Activated T-helper 1 cell treated with anti-CD3 and anti-CD28 coated beads, Interleukin-12 subunit alpha, Interleukin-12 subunit beta, Interleukin-2, Interleukin-4 antibody, amounts not matched to agents 30 ng/mL and 10 ng/mL and 1 ng/mL, durations not matched to agents 14 hours and 24 hours and 36 hours (primary cell): ENCODE measurements at regions not wholly inside any gene's neighbourhood (a gene's known extent, or its start where the extent isn't known, plus 50 kb on each side); places are given as distances from the start of the nearest gene placed in this dataset.

ENCODE experiments used
- DNase-seq: peaks from one replicate; pipeline ENCODE4 v3.0.0; 2021; ENCODE audit warnings: low spot score
- H3K27ac Mint-ChIP-seq: one replicate; pipeline ENCODE4 v1.8.0; 2021; ENCODE audit warnings: mild to moderate bottlenecking, mixed read lengths
- H3K27me3 Mint-ChIP-seq: one replicate; pipeline ENCODE4 v1.8.0; 2022; ENCODE audit warnings: mild to moderate bottlenecking, moderate library complexity, mixed read lengths; ENCODE audit not compliant: insufficient read depth
- H3K36me3 Mint-ChIP-seq: one replicate; pipeline ENCODE4 v1.8.0; 2021; ENCODE audit warnings: low read depth, mixed read lengths
- H3K4me1 Mint-ChIP-seq: one replicate; pipeline ENCODE4 v1.8.0; 2021; ENCODE audit warnings: low read depth, mixed read lengths
- H3K4me3 Mint-ChIP-seq: one replicate; pipeline ENCODE4 v1.8.0; 2021; ENCODE audit warnings: mild to moderate bottlenecking, moderate library complexity, mixed read lengths
- H3K9me3 Mint-ChIP-seq: one replicate; pipeline ENCODE4 v1.8.0; 2021; ENCODE audit warnings: mixed read lengths
- intact Hi-C: fragments of 100-400 bp; cut with micrococcal nuclease; formaldehyde crosslinking; loops from one replicate; pipeline ENCODE4 v1.15.1; 2024

- intact Hi-C loops, result no loop called here
- H3K4me3 Mint-ChIP-seq, result no peak overlapping the region
- DNase-seq, result no peak
- H3K9me3 Mint-ChIP-seq, result no peaks in the 10 kb centered on the region
- H3K36me3 Mint-ChIP-seq, result no peaks in the 10 kb centered on the region
- H3K27ac Mint-ChIP-seq, result no peak overlapping the region
- no peaks in the 10 kb centered on the region for H3K4me1 Mint-ChIP-seq
- no peaks in the 10 kb centered on the region for H3K27me3 Mint-ChIP-seq
These were observed 111.7 kb downstream of the JCAD start for GRCh38 chr10:29947701-29948060.

DNA sequence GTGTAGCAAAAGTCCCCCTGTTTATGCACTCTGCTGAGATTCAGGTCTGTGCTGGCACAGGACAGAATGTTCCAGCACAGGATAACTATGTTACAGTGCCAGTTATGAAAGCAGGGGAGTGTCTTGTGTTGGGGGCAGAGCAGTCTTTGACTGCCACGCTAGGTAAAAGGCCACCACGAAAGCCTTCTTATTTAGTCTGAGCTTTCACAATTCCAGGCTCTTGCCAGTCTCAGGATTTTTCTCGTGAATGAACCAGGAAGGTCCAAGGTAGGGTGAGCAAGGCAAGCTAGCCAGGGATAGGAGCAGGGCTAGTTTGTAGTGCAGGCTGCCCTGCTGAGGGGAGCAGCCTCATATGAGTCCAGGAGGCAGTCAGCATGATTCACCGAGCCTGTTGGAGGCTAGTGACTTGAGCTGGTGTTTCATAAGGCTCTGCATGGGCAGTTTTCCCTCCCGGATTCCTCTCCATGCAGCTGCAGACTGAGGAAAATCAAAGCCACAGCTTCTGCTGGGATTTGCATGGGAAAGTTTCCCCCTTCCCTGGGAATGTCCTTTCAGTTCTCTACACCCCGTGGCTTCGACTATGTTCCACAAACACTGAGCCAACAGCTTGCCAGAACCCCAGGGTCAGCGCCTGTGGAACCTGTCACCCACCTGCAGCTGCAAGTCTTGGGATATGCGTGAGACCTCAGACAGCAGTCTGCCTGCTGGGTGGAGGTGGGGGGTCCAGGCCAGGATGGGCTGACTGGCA is 112.3 kb downstream of the JCAD start:
- Mint-ChIP-seq H3K27me3 (no peaks in the 10 kb centered on the region), H3K9me3 (no peaks in the 10 kb centered on the region), H3K4me3 (no peak overlapping the region), H3K36me3 (no peaks in the 10 kb centered on the region), H3K27ac (no peak overlapping the region), H3K4me1 (no peaks in the 10 kb centered on the region)
- intact Hi-C loops, result no loop called here
- no peak for DNase-seq

- H3K27me3 Mint-ChIP-seq, result no peaks in the 10 kb centered on the region
- no peak overlapping the region for H3K27ac Mint-ChIP-seq
- no peaks in the 10 kb centered on the region for H3K9me3 Mint-ChIP-seq
- no peaks in the 10 kb centered on the region for H3K36me3 Mint-ChIP-seq
- intact Hi-C loops, result no loop called here
- H3K4me3 Mint-ChIP-seq, result no peak overlapping the region
- DNase-seq, result no peak
- H3K4me1 Mint-ChIP-seq, result no peaks in the 10 kb centered on the region
These were observed 112.8 kb downstream of the JCAD start for GRCh38 chr10:29946614-29946952.

DNA sequence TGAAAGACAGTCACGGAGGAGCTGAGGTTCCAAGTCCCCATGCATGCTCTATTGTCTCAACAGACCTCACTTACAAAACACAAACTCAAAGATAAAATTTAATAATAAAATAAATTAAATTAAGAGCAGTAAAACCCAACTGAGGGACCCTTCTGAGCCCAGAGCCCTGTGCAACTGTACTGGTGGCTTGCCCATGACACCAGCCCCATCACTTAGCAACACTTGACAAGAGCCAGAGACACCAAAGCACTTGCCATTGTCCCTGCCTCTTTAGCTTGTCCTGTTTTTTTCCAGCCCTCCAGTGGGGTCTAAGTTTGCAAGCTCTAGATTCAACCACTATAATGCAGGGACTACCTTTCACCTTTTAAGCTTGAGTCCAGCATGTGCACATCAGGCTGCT is 117.9 kb downstream of the JCAD start:
- intact Hi-C loops, result no loop called here
- Mint-ChIP-seq H3K27ac (no peak overlapping the region), H3K36me3 (no peaks in the 10 kb centered on the region), H3K4me3 (no peak overlapping the region), H3K27me3 (peaks cover 4% of the 10 kb centered on the region), H3K4me1 (no peaks in the 10 kb centered on the region), H3K9me3 (no peaks in the 10 kb centered on the region)
- DNase-seq, result no peak

DNA sequence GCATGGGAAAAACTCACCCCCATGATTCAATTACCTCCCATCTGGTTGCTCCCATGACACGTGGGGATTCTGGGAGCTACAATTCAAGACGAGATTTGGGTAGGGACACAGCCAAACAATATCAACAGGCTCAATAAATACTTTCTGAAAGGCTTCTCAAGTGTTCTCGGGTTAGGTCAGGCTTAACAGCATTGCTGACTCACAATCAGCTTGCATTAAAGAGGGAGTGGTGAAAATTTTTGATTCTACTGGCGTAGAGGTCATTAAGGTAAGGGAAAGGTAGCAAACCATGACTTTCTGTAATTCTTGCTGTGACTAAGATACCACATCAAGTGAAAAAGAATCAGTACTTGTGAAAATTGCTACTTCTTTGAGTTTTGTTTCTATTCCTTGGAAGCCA is 126.4 kb downstream of the JCAD start:
- no peaks in the 10 kb centered on the region for H3K27me3 Mint-ChIP-seq
- no peaks in the 10 kb centered on the region for H3K36me3 Mint-ChIP-seq
- H3K4me3 Mint-ChIP-seq, result no peak overlapping the region
- H3K4me1 Mint-ChIP-seq, result no peaks in the 10 kb centered on the region
- no peaks in the 10 kb centered on the region for H3K9me3 Mint-ChIP-seq
- intact Hi-C loops, result no loop called here
- no peak overlapping the region for H3K27ac Mint-ChIP-seq
- DNase-seq, result no peak

DNA sequence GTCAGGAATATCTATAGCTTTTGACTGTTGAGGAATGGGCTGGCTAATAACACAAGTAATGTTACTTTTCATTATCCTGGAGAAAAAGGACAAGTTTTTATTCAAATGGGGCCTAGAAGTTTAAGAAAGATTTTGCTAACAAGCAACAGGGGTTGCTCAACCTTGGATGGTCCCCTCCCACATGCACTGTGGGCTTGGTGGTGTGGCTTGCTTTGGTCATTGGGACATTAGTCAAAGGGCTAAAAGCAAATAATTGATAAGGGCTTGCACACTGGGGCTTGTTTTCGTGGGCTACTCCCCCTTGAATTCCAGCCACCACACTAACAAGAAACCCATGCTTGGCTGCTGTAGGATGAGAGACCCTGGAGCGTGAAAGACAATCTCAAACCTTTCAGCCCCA is 127.6 kb downstream of the JCAD start:
- Mint-ChIP-seq H3K4me1 (no peaks in the 10 kb centered on the region), H3K9me3 (no peaks in the 10 kb centered on the region), H3K4me3 (no peak overlapping the region), H3K27ac (no peak overlapping the region), H3K36me3 (no peaks in the 10 kb centered on the region), H3K27me3 (no peaks in the 10 kb centered on the region)
- intact Hi-C loops, result no loop called here
- no peak for DNase-seq

GRCh38 chr10:29929006-29929405 is 130.4 kb downstream of the JCAD start:
- no peak for DNase-seq
- intact Hi-C loops, result no loop called here
- peaks cover 4% of the 10 kb centered on the region for H3K27me3 Mint-ChIP-seq
- H3K36me3 Mint-ChIP-seq, result no peaks in the 10 kb centered on the region
- H3K9me3 Mint-ChIP-seq, result peaks cover 6% of the 10 kb centered on the region
- no peak overlapping the region for H3K4me3 Mint-ChIP-seq
- H3K27ac Mint-ChIP-seq, result no peak overlapping the region
- no peaks in the 10 kb centered on the region for H3K4me1 Mint-ChIP-seq

GRCh38 chr10:29926693-29927048 is 132.7 kb downstream of the JCAD start:
- Mint-ChIP-seq H3K27ac (no peak overlapping the region), H3K4me3 (no peak overlapping the region), H3K4me1 (no peaks in the 10 kb centered on the region), H3K27me3 (peaks cover 7% of the 10 kb centered on the region), H3K36me3 (no peaks in the 10 kb centered on the region), H3K9me3 (peaks cover 6% of the 10 kb centered on the region)
- intact Hi-C loops, result no loop called here
- no peak for DNase-seq

GRCh38 chr10:29925771-29926692 is 133.4 kb downstream of the JCAD start:
- DNase-seq, result no peak
- Mint-ChIP-seq H3K9me3 (peaks cover 6% of the 10 kb centered on the region), H3K4me3 (no peak overlapping the region), H3K4me1 (no peaks in the 10 kb centered on the region), H3K36me3 (no peaks in the 10 kb centered on the region), H3K27me3 (peaks cover 7% of the 10 kb centered on the region), H3K27ac (no peak overlapping the region)
- intact Hi-C loops, result no loop called here

GRCh38 chr10:29924436-29924835 is 134.9 kb downstream of the JCAD start:
- Mint-ChIP-seq H3K27ac (no peak overlapping the region), H3K9me3 (peaks cover 6% of the 10 kb centered on the region), H3K36me3 (no peaks in the 10 kb centered on the region), H3K4me3 (no peak overlapping the region), H3K4me1 (no peaks in the 10 kb centered on the region), H3K27me3 (peaks cover 13% of the 10 kb centered on the region)
- DNase-seq, result no peak
- intact Hi-C loops, result no loop called here

- no peak overlapping the region for H3K4me3 Mint-ChIP-seq
- peaks cover 6% of the 10 kb centered on the region for H3K9me3 Mint-ChIP-seq
- no peak for DNase-seq
- no peaks in the 10 kb centered on the region for H3K36me3 Mint-ChIP-seq
- intact Hi-C loops, result no loop called here
- H3K4me1 Mint-ChIP-seq, result no peaks in the 10 kb centered on the region
- H3K27me3 Mint-ChIP-seq, result peaks cover 17% of the 10 kb centered on the region
- no peak overlapping the region for H3K27ac Mint-ChIP-seq
These were observed 135.9 kb downstream of the JCAD start for GRCh38 chr10:29923416-29923965.

DNA sequence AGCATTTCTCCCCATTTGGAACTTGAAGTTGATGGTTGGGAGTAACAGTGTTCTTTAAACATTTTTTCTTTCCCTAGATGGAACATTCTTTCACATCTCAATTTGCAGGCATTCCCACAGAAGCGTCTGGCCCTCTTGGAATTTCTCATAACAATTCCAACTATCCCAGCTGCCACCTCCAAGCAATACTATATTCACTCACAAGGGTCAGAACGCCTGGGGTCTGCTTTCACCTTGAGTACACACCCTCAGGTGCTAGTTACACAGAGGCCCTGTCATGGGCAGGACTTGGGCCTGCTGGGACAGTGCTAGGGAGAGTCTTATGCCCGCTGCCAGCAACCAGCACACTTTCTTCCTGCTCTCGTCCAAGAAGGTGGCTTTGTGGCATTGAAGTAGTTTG is 136.5 kb downstream of the JCAD start:
- intact Hi-C loops, result no loop called here
- Mint-ChIP-seq H3K4me1 (no peaks in the 10 kb centered on the region), H3K4me3 (no peak overlapping the region), H3K36me3 (no peaks in the 10 kb centered on the region), H3K9me3 (peaks cover 6% of the 10 kb centered on the region), H3K27ac (no peak overlapping the region), H3K27me3 (peaks cover 17% of the 10 kb centered on the region)
- DNase-seq, result no peak

GRCh38 chr10:29922226-29922625 is 137.2 kb downstream of the JCAD start:
- Mint-ChIP-seq H3K27me3 (peaks cover 17% of the 10 kb centered on the region), H3K9me3 (peaks cover 6% of the 10 kb centered on the region), H3K4me1 (no peaks in the 10 kb centered on the region), H3K36me3 (no peaks in the 10 kb centered on the region), H3K27ac (no peak overlapping the region), H3K4me3 (no peak overlapping the region)
- intact Hi-C loops, result no loop called here
- DNase-seq, result no peak
